ENCODE measurements at regions not wholly inside any gene's neighbourhood (a gene's known extent, or its start where the extent isn't known, plus 50 kb on each side); places are given as distances from the start of the nearest gene placed in this dataset.
"Not testable (repeated sequence)": the region's sequence is repeated elsewhere in the genome, so short reads cannot be mapped to it uniquely, and the experiment has no call there.

DNA sequence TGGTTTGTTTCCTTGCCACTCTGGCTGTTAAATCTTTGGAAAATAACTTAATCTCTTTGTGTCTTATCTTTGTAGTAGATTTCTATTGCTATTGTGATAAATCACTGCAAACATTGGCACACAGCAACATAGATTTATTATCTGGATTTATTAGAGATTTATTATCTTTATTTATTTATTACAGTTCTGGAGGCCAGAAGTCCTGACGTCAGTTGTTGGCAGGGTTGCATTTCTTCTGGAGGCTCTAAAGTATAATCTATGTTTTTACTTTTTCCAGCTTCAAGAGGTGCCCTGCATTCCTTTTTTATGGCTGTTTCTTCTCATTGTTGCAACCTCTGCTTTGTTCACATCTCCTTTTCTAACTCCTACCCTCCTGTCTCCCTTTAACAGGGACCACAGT, 542.8 kb downstream of the GRXCR1 start:
- no peak for DNase-seq (ENCODE audit: low spot score)

DNA sequence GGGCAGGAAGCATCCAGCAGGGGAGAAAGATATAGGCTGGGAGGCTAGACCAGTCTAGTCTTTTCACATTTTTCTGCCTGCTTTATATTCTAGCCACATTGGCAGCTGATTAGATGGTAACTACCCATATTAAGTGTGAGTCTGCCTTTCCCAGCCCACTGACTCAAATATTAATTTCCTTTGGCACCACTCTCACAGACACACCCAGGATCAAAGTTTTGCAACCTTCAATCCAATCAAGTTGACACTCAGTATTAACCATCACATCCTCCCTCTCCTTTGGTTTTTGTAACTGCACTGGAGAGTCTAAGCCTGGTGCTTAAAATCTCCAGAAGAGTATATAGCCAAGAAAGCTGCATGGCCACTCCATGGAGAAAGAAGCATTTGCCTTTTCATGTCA, 560.4 kb downstream of the GRXCR1 start:
- no peak for DNase-seq (ENCODE audit: low spot score)

DNA sequence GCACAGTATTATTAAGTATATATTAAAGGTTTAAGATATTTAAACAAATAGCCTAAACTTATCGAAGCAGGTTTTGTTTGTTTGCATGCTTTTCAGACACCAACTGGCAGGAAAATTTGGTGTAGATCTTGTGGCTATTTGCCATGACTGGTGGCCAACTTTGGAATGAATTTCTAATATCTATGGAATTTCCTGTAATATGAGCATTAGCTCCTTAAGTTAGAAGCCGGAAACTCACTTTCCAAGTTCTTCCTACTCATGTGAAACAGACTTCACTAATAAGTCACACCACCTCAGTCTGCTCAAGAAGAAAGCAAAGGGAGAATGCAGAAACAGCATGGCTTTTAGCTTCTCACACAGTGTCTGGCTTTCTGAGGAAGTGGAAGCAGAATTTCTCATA, 563.9 kb downstream of the GRXCR1 start:
- no peak for DNase-seq (ENCODE audit: low spot score)

DNA sequence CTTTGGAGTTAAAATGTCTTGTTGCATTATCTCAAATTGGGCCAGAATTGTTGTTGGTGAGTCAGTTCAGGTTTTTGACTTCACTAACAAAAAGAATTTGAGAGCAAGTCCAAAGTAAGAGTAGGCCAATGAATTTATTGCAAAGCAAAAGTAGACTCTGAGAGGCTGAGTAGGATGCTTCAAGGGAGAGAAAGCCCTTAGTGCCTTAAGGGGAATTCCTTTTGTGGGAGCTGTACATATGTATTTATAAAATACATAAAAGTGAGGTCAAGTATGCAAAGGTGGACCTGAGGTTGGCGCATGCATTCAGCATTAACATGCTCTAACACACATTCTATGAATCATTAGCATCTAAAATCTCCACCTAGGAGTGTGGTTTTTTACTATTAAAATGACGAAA, 565.4 kb downstream of the GRXCR1 start:
- no peak for DNase-seq (ENCODE audit: low spot score)

DNA sequence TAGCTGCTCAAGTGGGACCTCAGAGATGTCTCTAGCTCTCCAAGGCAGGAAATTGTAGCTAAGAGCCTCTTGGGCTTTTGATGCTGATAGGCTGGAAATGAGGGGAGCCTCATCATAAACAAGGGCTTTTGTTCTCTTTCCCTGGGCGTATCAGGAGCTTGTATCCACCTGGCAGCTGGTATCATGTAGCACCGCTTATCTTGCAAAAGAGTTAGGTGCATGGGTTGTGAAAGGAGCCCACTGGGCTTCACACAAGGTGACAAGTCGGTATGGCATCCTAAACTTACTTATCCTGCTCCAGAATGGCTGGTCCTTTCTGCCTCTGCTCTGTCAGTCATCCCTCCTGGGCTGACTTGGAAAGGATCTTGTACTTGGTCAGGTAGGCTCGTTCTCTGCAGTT, 565.8 kb downstream of the GRXCR1 start:
- no peak for DNase-seq (ENCODE audit: low spot score)

DNA sequence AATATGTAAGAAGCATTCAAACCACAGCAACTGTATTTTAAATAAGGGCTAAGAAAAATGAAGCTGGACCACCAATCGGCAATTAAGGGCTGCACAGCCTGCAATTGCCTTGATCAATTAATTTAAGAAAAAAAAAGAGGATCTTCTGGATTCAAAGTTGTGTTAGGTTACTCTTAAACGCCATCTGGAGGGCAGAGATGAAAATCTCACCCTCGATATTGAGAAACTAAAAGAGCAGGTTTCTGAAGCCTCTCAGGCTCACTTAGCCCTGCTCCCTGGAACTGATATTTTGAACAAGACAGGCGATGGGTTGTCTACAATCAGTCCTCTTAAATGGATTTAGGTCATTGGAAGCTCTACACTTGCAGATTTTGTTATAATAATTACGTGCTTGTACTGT, 579.4 kb downstream of the GRXCR1 start:
- peak; percentile 16 for DNase-seq (ENCODE audit: low spot score)

DNA sequence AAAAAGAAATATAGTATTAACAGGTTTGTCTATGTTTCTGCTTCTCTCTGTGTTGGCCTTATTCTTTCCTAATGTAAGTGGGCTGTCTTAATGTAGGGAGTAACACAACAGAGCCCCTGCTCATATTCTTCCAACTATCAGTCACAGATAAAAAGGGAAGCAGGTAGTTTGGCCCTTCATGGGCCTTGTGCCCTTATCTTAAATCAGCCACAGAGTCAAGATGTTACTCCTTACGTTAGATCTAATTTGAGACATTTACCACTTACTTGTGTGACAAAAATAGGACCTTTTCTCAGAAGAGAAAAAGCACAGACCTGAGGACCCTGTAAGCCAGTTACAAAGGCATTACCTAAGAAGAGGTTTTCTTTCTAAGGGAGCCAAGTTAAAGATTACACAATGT, 589.0 kb downstream of the GRXCR1 start:
- no peak for DNase-seq (ENCODE audit: low spot score)

DNA sequence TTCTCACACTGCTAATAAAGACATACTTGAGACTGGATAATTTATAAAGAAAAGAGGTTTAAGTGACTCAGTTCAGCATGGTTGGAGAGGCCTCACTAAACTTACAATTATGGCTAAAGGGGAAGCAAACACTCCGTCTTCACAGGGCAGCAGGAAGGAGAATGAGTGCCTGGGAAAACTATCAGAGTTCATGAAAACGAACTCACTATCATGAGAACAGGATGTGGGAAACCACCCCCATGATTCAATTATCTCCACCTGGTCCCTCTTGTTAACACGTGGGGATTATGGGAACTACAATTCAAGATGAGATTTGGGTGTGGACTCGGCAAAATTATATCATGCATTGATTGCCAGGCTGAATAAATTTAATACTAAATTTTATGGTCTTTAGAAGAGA, 592.7 kb downstream of the GRXCR1 start:
- DNase-seq (ENCODE audit: low spot score): no peak

DNA sequence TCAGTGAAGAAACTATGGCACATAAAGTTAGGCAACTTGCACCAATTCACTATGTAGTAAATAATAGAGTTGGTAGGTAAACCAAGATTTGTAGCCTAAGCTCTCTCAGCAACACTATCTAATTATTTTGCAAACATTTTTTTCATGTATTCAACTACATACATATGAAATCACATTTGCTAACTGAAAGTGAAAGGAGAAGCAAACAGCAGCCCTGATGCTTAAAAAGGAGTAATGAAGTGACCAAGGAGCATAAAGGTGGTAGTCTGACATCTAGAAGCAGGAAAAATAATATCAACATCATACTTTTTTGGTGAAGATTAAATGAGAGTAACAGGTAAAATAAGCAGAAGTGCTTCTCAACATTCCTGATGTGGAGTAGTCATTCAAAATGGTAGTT, 603.7 kb downstream of the GRXCR1 start:
- no peak for DNase-seq (ENCODE audit: low spot score)

DNA sequence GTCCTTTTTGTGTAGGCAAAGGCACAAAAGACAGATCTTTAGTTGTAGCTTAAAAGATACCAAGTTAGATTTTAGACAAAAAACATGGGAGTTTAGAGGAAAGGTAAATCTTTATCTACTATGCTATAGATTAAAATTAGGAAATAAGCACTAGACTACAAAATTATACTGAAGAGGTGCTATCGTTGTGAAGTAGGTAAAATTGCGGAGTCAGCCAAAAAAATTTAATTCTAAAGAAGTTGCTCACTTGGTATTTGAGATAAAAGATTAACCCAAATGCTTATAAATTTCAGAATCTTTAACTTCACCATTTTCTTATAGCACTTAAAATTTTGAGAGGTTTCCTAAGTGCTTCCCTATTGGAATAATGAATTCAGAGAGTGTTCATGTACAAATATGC, 604.1 kb downstream of the GRXCR1 start:
- no peak for DNase-seq (ENCODE audit: low spot score)

DNA sequence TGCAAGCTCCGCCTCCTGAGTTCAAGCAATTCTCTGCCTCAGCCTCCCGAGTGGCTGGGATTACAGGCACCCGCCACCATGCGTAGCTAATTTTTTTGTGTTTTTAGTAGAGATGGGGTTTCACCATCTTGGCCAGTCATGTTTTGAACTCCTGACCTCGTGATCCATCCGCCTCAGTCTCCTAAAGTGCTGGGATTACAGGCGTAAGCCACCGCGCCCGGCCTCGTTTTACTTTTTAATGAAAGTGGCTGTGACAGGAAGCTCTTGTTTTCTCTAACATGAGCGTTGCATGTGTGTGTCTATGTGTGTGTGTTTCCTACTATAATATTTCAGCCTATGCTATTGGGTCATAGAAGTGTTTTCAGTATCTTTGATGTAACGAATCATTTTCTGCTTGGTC, 613.3 kb downstream of the GRXCR1 start:
- not testable (repeated sequence) for DNase-seq (ENCODE audit: low spot score)

DNA sequence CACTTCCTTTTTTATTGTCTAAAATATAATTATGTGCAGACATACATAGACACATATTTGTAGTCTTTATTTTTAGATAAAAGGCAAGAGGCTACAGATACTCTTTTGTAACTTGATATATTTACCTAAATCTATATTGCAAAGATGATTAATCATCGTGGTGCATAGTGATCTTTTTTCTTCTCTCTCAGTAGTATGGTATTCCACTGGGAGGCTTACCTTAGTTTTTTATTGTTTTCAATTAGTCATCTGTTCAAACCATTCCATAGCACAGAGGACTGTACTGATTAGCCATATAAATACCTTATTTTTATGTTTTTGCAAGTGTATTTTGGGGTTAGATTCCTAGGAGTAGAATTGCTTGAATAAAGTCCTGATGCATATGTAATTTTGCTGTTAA, 619.7 kb downstream of the GRXCR1 start:
- DNase-seq (ENCODE audit: low spot score): no peak

DNA sequence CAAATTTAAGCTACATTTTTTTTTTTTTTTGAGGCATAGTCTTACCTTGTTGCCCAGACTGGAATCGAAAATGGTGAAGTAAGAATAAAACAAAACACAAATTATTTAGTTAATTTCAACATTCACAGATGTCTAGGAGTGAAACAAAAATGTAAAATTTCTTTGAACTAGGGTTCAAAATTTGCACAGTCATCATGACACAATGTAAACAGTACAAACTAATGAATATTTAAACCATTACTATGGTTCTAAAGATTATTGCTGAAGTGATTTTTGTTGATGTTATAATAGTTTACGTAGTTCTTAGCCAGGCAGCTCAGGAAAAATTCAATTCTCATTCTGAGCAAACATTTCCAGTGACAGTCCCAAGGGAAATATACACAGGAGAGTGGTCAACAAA, 633.1 kb downstream of the GRXCR1 start:
- DNase-seq (ENCODE audit: low spot score): no peak

DNA sequence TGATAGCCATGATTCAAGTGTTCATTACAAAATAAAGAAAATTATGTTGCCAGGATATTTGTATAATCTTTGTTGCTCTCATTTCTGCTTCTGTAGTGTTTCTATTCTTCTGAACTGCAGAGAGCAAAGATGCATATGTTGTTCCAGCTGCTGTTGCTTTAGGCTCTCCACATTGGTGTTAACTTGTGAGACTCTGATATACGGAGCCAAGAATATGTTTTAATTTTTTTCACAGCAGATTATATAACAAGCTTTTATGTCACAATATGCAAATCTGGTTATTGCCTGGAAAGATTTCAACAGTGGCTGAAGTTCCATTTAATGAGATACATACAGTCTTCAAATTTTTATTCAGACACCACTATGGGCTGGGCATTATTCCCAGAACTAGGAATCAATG, 655.0 kb downstream of the GRXCR1 start:
- no peak for DNase-seq (ENCODE audit: low spot score)

DNA sequence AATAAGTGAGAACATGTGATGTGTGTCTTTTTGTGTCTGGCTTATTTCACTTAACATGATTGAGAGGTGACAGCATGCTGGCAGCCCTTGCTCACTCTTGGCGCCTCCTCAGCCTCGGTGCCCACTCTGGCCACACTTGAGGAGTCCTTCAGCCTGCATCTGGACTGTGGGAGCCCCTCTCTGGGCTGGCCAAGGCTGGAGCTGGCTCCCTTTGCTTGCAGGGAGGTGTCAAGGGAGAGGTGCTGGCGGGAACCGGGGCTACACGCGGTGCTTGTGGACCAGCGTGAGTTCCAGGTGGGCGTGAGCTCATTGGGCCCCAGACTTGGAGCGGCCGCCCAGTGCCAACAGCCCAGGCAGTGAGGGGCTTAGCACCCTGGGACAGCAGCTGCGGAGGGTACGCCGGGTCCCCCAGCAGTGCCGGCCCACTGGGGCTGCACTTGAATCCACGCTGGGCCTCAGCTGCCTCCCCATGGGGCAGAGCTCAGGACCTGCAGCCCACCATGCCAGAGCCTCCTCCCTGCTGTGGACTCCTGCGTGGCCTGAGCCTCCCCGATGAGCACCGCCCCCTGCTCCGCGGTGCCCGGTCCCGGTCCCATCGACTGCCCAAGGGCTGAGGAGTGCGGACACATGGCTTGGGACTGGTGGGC, 658.6 kb downstream of the GRXCR1 start:
- no peak for DNase-seq (ENCODE audit: low spot score)

DNA sequence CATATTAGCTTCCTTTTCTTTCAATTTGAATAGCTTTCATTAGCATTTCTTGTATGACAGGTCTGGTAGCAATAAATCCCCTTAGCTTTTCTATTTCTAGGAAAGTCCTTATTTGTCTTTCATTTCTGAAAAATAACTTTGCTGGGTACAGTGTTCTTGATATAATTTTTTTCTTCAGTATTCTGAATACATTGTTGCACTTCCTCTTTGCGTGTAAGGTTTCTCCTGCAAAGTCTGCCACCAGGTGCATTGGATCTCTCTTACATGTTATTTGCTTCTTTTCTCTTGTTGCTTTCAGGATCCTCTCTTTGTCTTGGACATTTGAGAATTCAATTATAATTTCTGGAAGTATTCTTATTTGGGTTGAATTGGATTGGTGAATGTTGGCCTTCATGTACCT, 663.7 kb downstream of the GRXCR1 start:
- no peak for DNase-seq (ENCODE audit: low spot score)

DNA sequence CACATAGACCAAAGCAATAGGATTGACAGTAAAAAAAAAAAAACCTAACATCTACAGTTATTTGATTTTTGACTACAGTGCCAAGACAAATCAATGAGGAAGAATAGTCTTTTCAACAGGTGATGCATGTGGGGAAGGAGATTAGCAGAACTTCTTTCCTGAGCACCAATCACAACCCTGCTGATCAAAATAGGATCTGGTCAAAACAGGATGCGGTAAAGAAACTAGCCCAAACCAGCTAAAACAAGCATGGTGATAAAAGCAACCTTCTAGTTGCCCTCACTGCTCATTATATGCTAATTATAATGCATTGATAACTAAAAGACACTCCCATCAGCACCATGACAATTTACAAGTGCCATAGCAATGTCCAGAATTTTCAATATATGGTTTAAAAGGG, 667.5 kb downstream of the GRXCR1 start:
- no peak for DNase-seq (ENCODE audit: low spot score)

DNA sequence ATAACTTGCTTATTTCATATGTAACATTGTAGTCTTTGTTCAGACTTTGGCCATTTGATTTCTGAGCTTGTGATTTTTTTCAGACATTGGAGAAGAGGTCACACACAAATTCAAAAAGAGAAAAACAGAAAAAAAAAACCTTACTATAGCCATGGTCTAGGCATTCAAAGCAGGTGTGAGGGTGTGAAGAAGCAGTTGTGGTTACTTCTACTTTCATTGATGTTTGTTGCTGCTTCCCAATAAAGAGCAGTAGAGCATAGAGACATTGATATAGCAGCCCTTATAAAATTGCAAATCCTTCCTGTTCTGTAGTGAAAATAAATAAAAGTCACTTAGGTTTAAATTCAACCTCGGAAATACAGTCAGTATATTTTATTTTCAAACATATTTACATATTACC, 671.6 kb downstream of the GRXCR1 start:
- DNase-seq (ENCODE audit: low spot score): no peak

DNA sequence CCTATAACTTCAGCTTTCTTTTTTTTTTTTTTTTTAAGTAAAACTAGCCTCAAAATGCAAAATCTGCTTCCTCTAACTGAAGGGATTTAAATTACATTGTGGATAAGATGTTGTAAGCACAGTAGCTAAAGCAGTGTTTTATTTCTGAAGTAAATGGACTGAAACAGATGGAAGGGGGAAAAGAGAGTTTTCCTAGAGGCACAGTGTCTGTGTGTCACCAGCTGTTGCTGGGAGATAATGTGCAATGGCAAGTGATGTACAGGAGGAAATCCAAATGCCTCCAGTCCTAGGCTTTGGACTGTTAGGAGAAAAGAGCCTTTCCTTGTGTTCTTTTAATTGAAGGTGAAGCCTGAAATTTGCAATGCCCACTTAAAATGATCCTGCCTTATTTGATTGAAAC, 672.1 kb downstream of the GRXCR1 start:
- no peak for DNase-seq (ENCODE audit: low spot score)

DNA sequence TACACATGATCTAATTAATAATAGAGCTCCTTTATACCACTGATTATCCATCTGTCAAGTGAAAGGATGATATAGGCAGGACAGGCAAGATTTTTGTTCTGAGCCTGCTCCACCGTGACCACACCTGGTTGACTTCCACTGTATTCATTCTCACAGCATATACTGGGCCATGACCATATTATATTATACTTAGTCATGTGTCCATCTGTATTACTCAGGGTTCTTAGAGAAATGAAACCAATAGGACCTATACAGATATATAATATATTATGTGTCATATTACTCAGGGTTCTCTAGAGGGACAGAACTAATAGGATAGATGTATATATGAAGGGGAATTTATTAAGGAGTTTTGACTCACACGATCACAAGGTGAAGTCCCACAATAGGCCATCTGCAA, 675.1 kb downstream of the GRXCR1 start:
- DNase-seq (ENCODE audit: low spot score): no peak

DNA sequence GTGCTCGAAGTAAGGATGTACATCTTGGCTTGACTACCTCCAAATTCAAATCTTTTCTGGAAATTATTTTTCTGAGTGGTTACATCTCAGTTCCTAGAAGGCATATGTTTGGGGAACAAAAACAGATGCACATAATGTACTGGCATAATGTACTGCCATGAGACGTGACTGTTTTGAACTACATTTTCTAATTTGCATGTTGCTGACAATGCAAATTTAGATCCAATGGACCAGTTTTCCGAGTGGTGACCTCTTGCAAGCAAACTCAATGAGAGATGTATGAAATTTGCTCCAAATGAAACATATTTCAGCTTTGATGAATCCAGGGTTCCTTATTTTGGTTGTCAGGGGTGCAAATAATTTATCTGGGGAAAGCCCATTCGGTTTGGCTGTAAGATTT, 694.3 kb downstream of the GRXCR1 start:
- no peak for DNase-seq (ENCODE audit: low spot score)

DNA sequence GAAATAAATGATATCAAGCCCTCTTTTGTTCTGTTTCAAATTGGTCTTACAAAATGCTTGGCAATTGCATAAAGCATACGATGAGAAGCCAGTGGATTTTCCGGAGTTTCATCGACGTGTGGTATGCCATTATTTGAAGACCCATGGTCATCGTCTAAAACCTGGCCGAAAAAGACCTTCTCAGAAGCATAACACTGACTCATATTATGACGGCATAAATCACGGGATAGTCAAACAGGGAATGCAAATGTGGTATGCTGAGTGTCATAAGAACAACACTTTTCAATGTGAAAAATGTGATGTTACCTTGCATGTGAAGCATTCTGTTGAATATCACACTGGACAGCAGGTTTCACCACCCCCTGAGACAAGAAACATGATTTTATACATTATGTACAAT, 695.2 kb downstream of the GRXCR1 start:
- DNase-seq (ENCODE audit: low spot score): no peak

DNA sequence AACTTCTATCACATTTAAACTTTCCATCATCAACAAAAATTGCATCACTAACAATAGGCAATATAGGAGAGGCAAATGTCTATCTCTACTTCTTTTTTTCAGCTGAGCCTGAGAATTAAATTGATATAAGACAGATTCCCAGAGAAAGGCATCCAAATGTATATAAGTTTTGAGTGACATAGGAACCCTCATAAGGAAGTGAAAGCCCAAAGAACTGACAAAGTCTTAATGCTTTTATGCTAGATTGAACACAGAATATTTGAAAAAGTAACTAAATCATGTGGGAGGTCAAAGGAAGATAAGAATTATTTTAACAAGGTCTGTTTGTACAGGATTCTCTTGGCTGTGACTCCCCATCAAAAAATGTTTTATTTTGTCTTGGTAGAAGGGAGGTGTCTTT, 714.9 kb downstream of the GRXCR1 start:
- DNase-seq (ENCODE audit: low spot score): no peak

DNA sequence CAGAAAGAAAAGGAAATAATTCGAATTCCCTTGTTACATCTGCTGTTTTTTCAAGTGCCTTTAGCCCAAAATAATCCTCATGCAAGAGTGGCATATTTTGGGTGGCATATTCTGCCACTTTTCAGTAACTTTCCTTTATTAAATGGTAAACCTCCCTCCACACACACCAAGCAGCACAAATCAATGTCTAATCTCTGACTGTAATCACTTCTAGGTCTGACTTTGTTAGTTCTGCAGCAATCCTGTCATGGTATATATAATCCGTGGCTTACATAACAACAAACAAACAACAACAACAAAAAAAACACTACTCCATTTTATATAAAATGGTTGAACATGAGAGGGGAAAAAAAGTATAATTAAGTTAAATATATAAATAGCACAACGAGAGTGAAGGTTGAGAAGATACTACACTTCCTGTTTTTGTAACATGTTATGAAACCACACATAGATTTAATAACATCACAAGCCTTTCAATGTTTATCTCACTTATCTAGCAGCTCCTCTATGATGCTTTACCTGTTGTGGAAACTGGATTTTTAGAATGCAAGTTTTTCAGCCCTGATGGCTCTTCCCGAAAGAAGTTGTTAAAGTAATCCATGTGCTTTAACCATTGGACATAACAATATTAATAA, 715.4 kb downstream of the GRXCR1 start:
- DNase-seq (ENCODE audit: low spot score): no peak

Measured in HT-29 (cell line).